KBM-7 (cell line): ENCODE measurements at regions not wholly inside any gene's neighbourhood (a gene's known extent, or its start where the extent isn't known, plus 50 kb on each side); places are given as distances from the start of the nearest gene placed in this dataset.
"Not testable (repeated sequence)": the region's sequence is repeated elsewhere in the genome, so short reads cannot be mapped to it uniquely, and the experiment has no call there.

Experiments used
- DNase-seq: peaks from one replicate; pipeline ENCODE4 v3.0.0-alpha.2; 2015
- in situ Hi-C: fragments of 300-500 bp; cut with MboI; formaldehyde crosslinking; loops from 2 replicates; pipeline ENCODE4 v1.14.3; 2020; ENCODE audit warnings: low sequenced_read_pairs, low pct_unique_long_range_greater_than_20kb, mixed read lengths

DNA sequence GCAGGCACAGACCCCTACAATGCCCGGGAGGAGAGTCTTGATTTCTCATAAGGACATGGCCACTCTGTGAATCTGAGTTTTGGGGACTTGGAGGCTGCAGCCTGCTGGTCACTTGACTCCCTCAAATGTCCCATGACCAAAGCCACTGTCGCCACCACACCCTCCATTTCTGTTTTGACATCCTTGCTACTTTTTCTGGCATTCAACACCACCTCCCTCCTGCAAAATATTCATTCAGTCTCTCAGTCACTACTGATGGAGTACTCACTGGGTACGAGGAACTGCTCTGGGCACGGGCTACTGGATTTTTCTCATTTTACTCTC, 208.6 kb upstream of the HAAO start:
- in situ Hi-C loops = no loop called here
- no peak for DNase-seq

DNA sequence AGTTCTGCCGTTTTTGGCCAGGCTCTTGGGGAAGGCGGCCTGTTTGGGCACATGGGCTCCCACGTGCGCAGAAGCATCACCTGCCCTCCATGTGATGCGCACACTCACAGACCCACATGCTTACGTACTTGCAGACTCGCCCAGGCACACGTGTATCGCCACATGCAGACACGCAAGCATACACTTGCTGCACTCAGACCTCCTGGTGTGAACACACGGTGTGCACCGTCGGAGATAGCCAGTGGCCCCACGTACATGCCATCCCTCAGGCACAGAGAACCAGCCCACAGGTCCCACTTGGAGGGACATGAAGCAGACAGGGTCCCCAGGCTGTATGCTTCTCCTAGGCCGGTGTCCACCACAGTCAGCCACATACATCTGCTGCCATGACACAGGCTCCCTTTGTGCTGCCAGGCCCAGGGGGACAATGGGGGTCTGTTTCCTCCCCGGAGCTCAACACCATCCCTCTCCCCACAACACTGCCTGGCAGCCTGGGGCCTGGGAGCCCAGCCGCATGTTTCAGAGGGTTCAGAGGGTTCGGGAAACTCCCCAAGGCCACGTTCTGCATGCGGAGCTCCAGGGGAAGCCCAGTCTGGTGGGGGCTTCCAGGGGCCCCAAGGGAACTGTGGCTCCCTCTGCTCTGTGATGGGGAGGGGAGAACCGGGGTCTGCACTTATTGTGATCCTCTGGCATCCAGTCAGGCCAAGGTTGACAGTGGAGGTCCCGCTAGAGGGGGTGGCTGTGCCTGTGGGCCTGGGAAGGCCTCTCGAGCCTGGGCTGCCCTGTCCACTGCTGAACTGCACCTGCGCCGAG, 208.1 kb upstream of the HAAO start:
- in situ Hi-C loops = no loop called here
- DNase-seq = no peak

- DNase-seq = no peak
- in situ Hi-C loops = no loop called here
Observed at GRCh38 chr2:42999856-43000241, 207.5 kb upstream of the HAAO start.

- in situ Hi-C loops = no loop called here
- no peak for DNase-seq
Observed at GRCh38 chr2:42999391-42999841, 207.0 kb upstream of the HAAO start.

GRCh38 chr2:42998721-42999120, 206.3 kb upstream of the HAAO start:
- DNase-seq = no peak
- in situ Hi-C loops = no loop called here

DNA sequence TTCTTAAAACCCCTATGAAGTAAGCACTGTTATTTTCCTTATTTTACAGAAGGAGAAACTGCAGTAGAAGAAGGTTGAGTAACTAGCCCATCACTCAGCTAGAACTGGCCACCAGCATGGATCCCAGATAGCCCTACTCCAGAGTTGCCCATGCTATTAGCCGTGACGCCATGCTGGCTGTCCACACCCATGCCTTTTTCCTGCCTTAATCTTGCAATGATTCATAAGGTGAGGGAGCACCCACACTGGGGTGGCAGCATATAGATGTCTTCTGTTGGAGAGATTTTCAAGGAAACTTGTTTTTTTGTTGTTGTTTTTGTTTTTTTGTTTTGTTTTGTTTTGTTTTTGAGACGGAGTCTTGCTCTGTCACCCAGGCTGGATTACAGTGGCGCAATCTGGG, 204.1 kb upstream of the HAAO start:
- in situ Hi-C loops = no loop called here
- no peak for DNase-seq

DNA sequence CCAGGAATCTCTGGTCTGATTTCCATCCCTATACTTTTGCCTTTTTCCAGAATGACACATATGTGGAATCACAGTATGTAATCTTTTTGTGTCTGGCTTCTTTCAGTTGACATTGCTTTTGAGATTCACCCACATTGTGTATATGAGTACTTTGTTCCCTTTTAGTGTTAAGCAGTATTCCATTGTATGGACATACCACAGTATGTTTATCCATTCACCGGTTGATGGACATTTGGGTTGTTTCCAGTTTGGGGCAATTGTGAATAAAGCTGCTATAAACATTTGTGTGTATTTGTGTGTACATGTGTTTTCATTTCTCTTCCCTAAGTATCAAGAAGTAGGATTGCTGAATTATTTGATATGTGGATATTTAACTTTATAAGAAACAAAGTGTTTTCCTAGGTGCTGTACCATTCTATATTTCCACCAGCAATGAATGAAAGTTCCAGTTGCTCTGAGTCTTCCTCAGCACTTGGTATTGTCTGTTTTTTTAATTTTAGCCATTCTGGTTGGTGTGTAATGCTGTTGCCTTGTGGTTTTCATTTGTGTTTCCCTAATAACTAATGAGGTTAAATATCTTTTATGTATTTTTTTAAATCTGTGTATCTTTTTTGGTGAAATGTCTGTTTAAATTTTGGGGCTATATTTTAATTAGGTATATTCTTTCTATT, 203.5 kb upstream of the HAAO start:
- no peak for DNase-seq
- in situ Hi-C loops = no loop called here

DNA sequence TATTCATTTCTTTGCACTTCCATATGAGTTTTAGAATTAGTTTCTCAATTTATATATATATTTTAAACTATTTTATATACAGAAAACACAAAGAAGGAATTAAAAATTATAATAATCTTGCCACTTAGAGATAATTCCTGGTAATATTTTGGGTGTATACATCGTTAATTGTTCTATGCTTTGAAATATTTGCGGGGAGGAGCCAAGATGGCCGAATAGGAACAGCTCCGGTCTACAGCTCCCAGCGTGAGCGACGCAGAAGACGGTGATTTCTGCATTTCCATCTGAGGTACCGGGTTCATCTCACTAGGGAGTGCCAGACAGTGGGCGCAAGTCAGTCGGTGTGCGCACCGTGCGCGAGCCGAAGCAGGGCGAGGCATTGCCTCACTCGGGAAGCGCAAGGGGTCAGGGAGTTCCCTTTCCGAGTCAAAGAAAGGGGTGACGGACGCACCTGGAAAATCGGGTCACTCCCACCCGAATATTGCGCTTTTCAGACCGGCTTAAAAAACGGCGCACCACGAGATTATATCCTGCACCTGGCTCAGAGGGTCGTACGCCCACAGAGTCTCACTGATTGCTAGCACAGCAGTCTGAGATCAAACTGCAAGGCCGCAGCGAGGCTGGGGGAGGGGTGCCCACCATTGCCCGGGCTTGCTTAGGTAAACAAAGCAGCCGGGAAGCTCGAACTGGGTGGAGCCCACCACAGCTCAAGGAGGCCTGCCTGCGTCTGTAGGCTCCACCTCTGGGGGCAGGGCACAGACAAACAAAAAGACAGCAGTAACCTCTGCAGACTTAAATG, 197.1 kb upstream of the HAAO start:
- DNase-seq, in situ Hi-C loops: not testable (repeated sequence)

- in situ Hi-C loops, DNase-seq: not testable (repeated sequence)
Observed at GRCh38 chr2:42988055-42988454, 195.7 kb upstream of the HAAO start.

DNA sequence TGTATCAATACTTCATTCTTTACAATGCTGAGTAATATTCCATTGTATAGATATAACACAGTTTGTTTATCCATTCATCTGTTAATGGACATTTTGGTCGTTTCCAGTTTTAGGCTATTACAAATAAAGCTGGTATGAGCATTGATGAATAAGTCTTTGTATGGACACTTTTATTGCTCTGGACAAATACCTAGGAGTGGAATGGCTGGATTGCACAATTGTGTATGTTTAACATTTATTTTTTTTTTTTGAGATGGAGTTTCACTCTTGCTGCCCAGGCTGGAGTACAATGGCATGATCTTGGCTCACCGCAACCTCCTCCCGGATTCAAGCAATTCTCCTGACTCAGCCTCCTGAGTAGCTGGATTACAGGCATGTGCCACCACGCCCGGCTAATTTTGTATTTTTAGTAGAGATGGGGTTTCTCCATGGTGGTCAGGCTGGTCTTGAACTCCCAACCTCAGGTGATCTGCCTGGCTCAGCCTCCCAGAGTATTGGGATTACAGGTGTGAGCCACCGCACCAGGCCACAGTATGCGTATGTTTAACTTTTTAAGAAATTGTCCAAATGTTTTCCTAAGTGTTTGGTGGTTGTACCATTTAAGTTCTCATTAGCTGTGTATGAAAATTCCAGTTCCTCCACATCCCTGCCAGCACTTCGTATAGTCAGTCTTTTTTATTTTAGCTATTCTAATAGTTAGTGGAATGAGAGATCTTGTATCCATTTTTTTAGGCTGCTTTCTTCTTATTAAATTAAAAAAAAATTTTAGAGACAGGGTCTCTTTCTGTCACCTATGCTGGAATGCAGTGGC, 194.9 kb upstream of the HAAO start:
- in situ Hi-C loops = no loop called here
- no peak for DNase-seq

DNA sequence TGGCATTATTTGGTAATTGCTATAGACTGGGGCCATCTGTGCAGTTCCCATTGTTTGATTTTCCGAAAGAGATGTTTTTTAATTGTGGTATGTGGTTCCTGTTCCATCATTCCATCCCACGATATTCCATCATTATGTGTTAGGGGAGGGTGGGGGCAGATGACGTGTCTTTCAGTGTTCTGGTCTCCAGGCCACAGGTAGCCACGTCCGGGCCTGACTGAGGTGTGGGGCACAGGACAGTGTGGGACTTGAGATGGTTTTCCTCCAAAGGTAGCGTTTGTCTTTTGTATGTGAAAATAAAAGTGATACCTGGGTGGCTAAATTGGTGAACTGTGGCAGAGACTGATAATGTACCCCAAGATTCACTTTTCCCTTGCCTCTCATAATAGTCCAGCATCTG, 192.2 kb upstream of the HAAO start:
- in situ Hi-C loops = no loop called here
- DNase-seq = no peak

DNA sequence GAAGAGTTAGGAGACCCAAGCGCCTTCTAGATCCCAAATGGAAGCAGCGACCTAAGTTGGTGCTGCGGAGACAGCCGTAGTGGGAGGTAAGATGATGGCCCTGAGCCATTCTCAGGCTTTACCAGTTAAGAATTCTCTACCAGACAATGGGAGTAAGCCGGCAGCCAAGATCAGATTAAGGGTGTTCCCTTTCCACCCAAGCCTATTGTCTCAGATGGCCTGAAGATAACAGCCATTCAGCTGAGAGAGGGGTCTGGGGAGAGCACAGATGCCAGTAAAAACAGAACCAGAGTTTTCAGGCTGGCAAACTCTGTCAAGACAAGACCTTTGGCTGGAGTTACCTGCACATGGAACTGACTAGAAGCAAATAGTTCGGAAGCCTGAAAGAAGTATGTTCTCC, 191.7 kb upstream of the HAAO start:
- in situ Hi-C loops = no loop called here
- DNase-seq = no peak

DNA sequence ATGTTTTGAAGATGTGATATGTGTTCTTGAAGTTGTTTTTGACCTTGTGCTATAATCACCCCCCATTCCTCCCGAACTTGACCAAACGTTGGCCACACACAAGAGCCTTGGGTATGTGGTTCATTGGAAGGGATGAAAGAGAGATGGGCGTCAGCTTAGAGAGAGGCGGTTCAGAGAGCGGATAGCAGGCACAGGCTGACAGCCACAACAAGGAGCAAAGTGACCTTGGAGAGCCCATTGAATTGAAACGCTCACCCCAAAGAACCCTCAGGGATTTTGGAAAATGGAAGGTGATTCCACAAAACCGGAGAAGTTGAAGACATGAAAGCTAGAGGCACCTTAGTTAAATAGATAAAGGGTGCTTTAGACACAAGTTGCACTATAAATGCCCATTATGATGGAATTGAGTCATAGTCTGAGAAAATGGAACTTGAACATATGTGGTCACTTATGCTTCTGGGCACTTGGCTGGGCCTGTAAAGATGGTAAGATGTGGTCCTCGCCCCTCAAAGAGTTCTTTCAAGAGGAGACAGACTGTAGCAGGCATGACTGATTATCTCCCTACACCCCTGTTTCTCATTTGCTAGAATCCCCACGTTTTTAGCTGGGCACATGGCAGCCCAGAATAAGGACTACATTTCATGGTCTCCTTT, 188.5 kb upstream of the HAAO start:
- no peak for DNase-seq
- in situ Hi-C loops = no loop called here

DNA sequence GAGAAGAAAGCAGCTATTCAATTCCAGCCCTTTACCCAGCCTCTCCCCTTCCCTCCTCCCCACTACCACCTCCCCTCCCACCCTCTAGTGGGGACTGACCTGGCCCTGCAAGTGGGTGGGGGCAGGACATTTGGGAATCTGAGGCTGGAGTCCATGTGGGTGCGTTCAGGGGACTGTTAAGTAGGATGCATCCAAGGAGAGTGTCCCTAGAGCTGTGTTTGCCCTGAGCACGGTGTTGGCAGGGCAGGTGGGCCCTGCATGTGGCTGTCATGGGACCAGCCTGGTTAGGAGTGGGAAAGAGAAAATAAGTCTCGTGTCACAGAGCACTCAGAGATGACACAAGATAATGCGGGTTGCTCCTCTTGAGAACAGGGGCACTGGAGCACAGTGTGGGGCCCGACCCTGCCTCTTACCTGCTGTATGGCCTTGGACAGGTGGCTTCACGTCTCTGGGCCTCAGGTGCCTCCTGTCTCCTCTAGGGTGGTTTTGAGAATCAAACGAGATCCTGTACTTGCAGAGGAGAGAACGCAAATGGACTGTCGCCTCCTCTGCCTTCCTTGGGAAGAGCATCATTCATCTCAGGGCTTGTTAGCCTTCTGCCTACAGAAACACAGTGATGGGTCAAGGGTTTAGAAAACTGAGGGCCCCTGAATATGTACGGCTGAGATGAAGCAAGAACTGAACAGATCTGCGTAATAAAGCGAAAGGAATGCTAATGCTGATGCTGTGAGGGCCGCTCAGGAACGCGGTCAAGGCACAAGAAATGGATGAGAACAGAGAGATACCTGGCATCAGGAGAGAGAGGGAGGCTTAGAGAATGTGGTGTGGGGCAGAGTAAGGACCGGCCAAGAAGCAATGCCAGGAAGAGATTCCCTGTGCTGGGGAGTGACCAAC, 187.7 kb upstream of the HAAO start:
- in situ Hi-C loops = no loop called here
- DNase-seq = no peak

GRCh38 chr2:42979416-42979869, 187.1 kb upstream of the HAAO start:
- in situ Hi-C loops = no loop called here
- DNase-seq = no peak

DNA sequence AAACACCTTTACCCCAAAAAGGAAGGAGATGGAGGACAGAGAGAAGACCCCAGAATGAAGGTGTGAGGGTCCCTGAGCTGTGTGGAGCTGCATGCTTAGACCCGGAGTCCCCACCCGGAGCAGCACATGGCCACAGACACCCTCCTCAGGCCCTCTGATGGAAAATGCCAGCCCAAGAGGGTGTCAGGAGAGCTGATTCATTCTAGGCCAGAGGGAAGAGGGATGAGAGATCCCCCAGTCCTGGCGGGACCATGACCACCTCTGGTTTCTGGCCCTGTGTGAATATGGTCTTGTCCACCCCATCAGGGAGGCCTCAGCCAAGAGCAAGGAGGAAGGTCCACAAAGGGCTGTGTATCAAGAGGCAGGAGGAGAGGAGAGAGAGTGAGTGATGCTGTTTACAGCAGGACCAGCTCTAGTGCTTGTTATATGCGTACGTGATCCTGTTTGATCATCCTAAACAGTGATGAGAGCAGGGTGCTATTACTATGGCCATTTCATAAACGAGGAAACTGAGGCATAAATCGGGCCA, 186.6 kb upstream of the HAAO start:
- DNase-seq = no peak
- in situ Hi-C loops = no loop called here

DNA sequence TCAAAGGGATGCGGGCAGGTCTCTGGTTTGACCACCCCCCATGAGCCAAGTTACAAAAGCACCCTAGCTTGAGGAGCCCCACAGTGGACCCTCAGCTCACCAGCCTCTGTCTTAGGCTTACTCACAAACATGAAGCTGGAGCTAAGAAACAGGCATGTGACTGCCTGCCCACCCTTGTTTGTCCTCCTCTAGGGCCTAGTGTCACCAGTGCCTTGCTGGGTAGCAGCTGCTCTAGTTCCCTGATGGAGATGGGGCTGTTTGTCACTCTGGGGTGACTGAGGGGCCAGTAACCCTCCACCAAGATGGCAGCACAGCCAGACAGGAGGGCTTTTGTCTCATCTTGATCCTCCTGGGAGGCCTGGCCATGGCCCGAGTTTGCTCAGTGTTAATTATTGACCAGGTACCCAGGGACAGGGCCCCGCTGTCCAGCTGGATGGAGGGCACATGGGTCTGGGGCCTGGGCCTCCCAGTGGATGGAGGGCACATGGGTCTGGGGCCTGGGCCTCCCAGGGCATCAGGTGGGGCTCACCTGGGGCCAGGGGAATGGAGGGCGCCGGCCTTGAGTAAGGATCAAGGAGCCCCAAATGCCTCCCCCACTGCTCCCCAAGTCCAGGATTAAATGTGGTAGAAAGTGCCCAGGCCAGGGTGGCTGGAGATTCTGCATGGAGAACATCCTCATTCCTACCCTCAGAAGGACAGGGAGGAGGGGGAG, 185.9 kb upstream of the HAAO start:
- no peak for DNase-seq
- in situ Hi-C loops = no loop called here
